Astrocyte of the spinal cord (primary cell): ENCODE measurements at regions not wholly inside any gene's neighbourhood (a gene's known extent, or its start where the extent isn't known, plus 50 kb on each side); places are given as distances from the start of the nearest gene placed in this dataset.

ENCODE experiments used
- DNase-seq: peaks from one replicate; pipeline ENCODE4 v3.0.0; 2011; ENCODE audit warnings: low read depth, low spot score
- H3K4me3 ChIP-seq: 2 replicates; pipeline ENCODE4 v1.5.1; 2011; ENCODE audit warnings: low read depth, mild to moderate bottlenecking, low read length, moderate library complexity
- CTCF ChIP-seq: IDR thresholded peaks from 2 replicates; pipeline ENCODE4 v1.5.1; 2012; ENCODE audit warnings: low read depth, mild to moderate bottlenecking, low read length, inconsistent platforms
- in situ Hi-C: cut with HindIII; loops from 2 replicates; pipeline ENCODE4 v1.10.0; 2017; ENCODE audit warnings: low sequenced_read_pairs

- in situ Hi-C loops: no loop called here
- H3K4me3 ChIP-seq: no peak overlapping the region
- no peak for TF ChIP-seq CTCF
- peak; percentile 23 for DNase-seq
These were observed 287.6 kb downstream of the DIPK2A start for GRCh38 chr3:144259267-144259666.

- TF ChIP-seq CTCF: no peak
- H3K4me3 ChIP-seq: no peak overlapping the region
- in situ Hi-C loops: no loop called here
- DNase-seq: no peak
These were observed 292.1 kb downstream of the DIPK2A start for GRCh38 chr3:144263706-144264105.

GRCh38 chr3:144264350-144264749 lies 292.7 kb downstream of the DIPK2A start:
- DNase-seq: no peak
- no peak for TF ChIP-seq CTCF
- in situ Hi-C loops: no loop called here
- H3K4me3 ChIP-seq: no peak overlapping the region

GRCh38 chr3:144264794-144265193 lies 293.2 kb downstream of the DIPK2A start:
- TF ChIP-seq CTCF: no peak
- in situ Hi-C loops: no loop called here
- DNase-seq: no peak

GRCh38 chr3:144265542-144266100 lies 294.0 kb downstream of the DIPK2A start:
- no peak for DNase-seq
- TF ChIP-seq CTCF: no peak
- H3K4me3 ChIP-seq: no peak overlapping the region
- in situ Hi-C loops: no loop called here

More at GRCh38 chr3:144264794-144265193, 293.2 kb downstream of the DIPK2A start:
- no peak overlapping the region for H3K4me3 ChIP-seq

- no peak overlapping the region for H3K4me3 ChIP-seq
- no peak for TF ChIP-seq CTCF
- in situ Hi-C loops: no loop called here
- no peak for DNase-seq
These were observed 298.5 kb downstream of the DIPK2A start for GRCh38 chr3:144270100-144270499.

GRCh38 chr3:144272680-144273079 lies 301.1 kb downstream of the DIPK2A start:
- H3K4me3 ChIP-seq: no peak overlapping the region
- in situ Hi-C loops: no loop called here
- no peak for DNase-seq
- TF ChIP-seq CTCF: no peak
